GM12892 (cell line): ENCODE measurements at regions not wholly inside any gene's neighbourhood (a gene's known extent, or its start where the extent isn't known, plus 50 kb on each side); places are given as distances from the start of the nearest gene placed in this dataset.

Source experiments
- POLR2A ChIP-seq: IDR thresholded peaks from 2 replicates; pipeline ENCODE4 v1.6.1; 2011; ENCODE audit warnings: low read depth, low read length, control low read depth
- POLR2AphosphoS5 ChIP-seq: IDR thresholded peaks from 2 replicates; pipeline ENCODE4 v1.6.1; 2011; ENCODE audit warnings: low read depth, low read length, control low read depth
- TAF1 ChIP-seq: IDR thresholded peaks from 2 replicates; pipeline ENCODE4 v1.6.1; 2011; ENCODE audit warnings: low read depth, mild to moderate bottlenecking, control low read depth, low read length, borderline replicate concordance

GRCh38 chr14:98551028-98551427 is 721.0 kb downstream of the BCL11B start:
- TF ChIP-seq POLR2A (no peak), POLR2AphosphoS5 (no peak), TAF1 (no peak)
